HCT116 (cell line): ENCODE measurements at regions not wholly inside any gene's neighbourhood (a gene's known extent, or its start where the extent isn't known, plus 50 kb on each side); places are given as distances from the start of the nearest gene placed in this dataset.
A peak's percentile ranks its signal among the peaks of the same experiment; 100 is the strongest.

Experiments used
- ATAC-seq: fragments of 200-7000 bp; cut with Tn5 transposase; 2 replicates; pipeline ENCODE4 v1.9.1; 2020; ENCODE audit warnings: mild to moderate bottlenecking, moderate library complexity
- BruUV-seq: library from RNA; stranded (reverse); fragments of 400-500 nt; replicated peaks from 2 replicates; lab custom pipeline; 2021; lab: Mats Ljungman, UMichigan
- CTCF ChIA-PET: fragments of 300-600 bp; sonication (Branson Sonifier 250); formaldehyde crosslinking; loops from one replicate; lab custom pipeline; 2021; ENCODE audit warnings: antibody characterized with exemption; lab: Charles Lee
- POLR2A ChIA-PET: fragments of 300-600, 350-600 bp; sonication (Branson Sonifier 250); formaldehyde crosslinking; loops from one replicate; lab custom pipeline; 2021; ENCODE audit warnings: antibody characterized with exemption; lab: Charles Lee
- RAD21 ChIA-PET, 2 experiments: fragments of 300-600 bp; sonication (Branson Sonifier 250); formaldehyde crosslinking; loops; one replicate each; lab custom pipeline; 2023; ENCODE audit warnings: low total read pairs in 2 of 2; ENCODE audit not compliant: uncharacterized antibody in 2 of 2, unreplicated experiment in 2 of 2, low non-redundant PET in 1 of 2; lab: Charles Lee
- DNase-seq: peaks from one replicate; pipeline ENCODE4 v3.0.0-alpha.2; 2010; ENCODE audit warnings: low read depth, low spot score
- H2AFZ ChIP-seq: fragments of 200-600 bp; shearing (Covaris generic), sonication (generic); 2 replicates; pipeline ENCODE4 v1.6.1; 2017; ENCODE audit warnings: low read depth, mixed run types, mixed read lengths, antibody characterized with exemption, low read length; ENCODE audit not compliant: poor library complexity, severe bottlenecking
- H3K27ac ChIP-seq: 2 replicates; pipeline ENCODE4 v1.5.1; 2012; ENCODE audit warnings: low read depth, low read length
- H3K27me3 ChIP-seq: fragments of 200-600 bp; sonication (generic); 2 replicates; pipeline ENCODE4 v1.6.1; 2016; ENCODE audit warnings: mixed run types, low read length, mixed read lengths; ENCODE audit not compliant: insufficient read depth
- H3K36me3 ChIP-seq, 2 experiments: fragments of 200-500 bp in 1 of 2; fragments of 200-600 bp in 1 of 2; sonication (Bioruptor generic) in 1 of 2; sonication (generic) in 1 of 2; 2 replicates each; pipeline versions ENCODE4 v1.5.1 to v1.6.1; 2014 to 2016; ENCODE audit warnings: low read length in 2 of 2, inconsistent platforms in 1 of 2, mixed read lengths in 1 of 2, mixed run types in 1 of 2; ENCODE audit not compliant: insufficient read depth in 2 of 2, control insufficient read depth in 1 of 2
- H3K4me1 ChIP-seq, 2 experiments: fragments of 200-600 bp in 1 of 2; sonication (generic) in 1 of 2; 2 replicates each; pipeline versions ENCODE4 v1.5.1 to v1.6.1; 2012 to 2017; ENCODE audit warnings: low read length in 2 of 2, inconsistent platforms in 1 of 2, mild to moderate bottlenecking in 1 of 2, mixed read lengths in 1 of 2, mixed run types in 1 of 2, moderate library complexity in 1 of 2; ENCODE audit not compliant: insufficient read depth in 2 of 2, control insufficient read depth in 1 of 2
- H3K4me2 ChIP-seq: fragments of 200-600 bp; sonication (generic); 2 replicates; pipeline ENCODE4 v1.6.1; 2017; ENCODE audit warnings: mixed run types, low read length, mixed read lengths
- H3K4me3 ChIP-seq, 2 experiments: fragments of 200-600 bp in 1 of 2; sonication (generic) in 1 of 2; replicated peaks in 1 of 2; 2 replicates each; pipeline ENCODE4 v1.5.1; 2011 to 2016; ENCODE audit warnings: low read length in 2 of 2, control low read depth in 1 of 2, low read depth in 1 of 2, mild to moderate bottlenecking in 1 of 2, mixed read lengths in 1 of 2, mixed run types in 1 of 2
- H3K79me2 ChIP-seq: fragments of 200-600 bp; sonication (generic); 2 replicates; pipeline ENCODE4 v1.6.1; 2017; ENCODE audit warnings: mild to moderate bottlenecking, mixed run types, low read length, moderate library complexity, mixed read lengths; ENCODE audit not compliant: insufficient read depth
- H3K9ac ChIP-seq: fragments of 200-600 bp; sonication (generic); 2 replicates; pipeline ENCODE4 v1.6.1; 2016; ENCODE audit warnings: low read length, mixed read lengths
- H3K9me2 ChIP-seq: fragments of 200-600 bp; sonication (generic), shearing (Covaris generic); 2 replicates; pipeline ENCODE4 v1.6.1; 2017; ENCODE audit warnings: mixed run types, mild to moderate bottlenecking, moderate library complexity; ENCODE audit not compliant: insufficient read depth
- H3K9me3 ChIP-seq, 2 experiments: fragments of 200-500 bp in 1 of 2; fragments of 200-600 bp in 1 of 2; sonication (Bioruptor generic) in 1 of 2; sonication (generic) in 1 of 2; 2 replicates each; pipeline ENCODE4 v1.6.1; 2014 to 2017; ENCODE audit warnings: low read length in 2 of 2, mixed read lengths in 2 of 2, inconsistent platforms in 1 of 2, low read depth in 1 of 2, mild to moderate bottlenecking in 1 of 2, mixed run types in 1 of 2, moderate library complexity in 1 of 2; ENCODE audit not compliant: control insufficient read depth in 1 of 2, insufficient read depth in 1 of 2
- H4K20me1 ChIP-seq: fragments of 200-600 bp; sonication (generic), shearing (Covaris generic); 2 replicates; pipeline ENCODE4 v1.6.1; 2017; ENCODE audit warnings: mixed run types, mild to moderate bottlenecking, moderate library complexity; ENCODE audit not compliant: insufficient read depth
- ATF3 ChIP-seq: IDR thresholded peaks from 2 replicates; pipeline ENCODE4 v1.6.1; 2012
- CBX3 ChIP-seq: IDR thresholded peaks from 2 replicates; pipeline ENCODE4 v1.6.1; 2012; ENCODE audit warnings: low read depth
- EGR1 ChIP-seq: IDR thresholded peaks from 2 replicates; pipeline ENCODE4 v1.6.1; 2012; ENCODE audit warnings: low read depth
- ELF1 ChIP-seq: IDR thresholded peaks from 2 replicates; pipeline ENCODE4 v1.6.1; 2012; ENCODE audit warnings: low read depth, borderline replicate concordance
- FOSL1 ChIP-seq: IDR thresholded peaks from 2 replicates; pipeline ENCODE4 v1.6.1; 2012; ENCODE audit warnings: low read depth
- JUND ChIP-seq: IDR thresholded peaks from 2 replicates; pipeline ENCODE4 v1.6.1; 2012
- POLR2A ChIP-seq: IDR thresholded peaks from 2 replicates; pipeline ENCODE4 v1.7.0; 2011; ENCODE audit warnings: borderline replicate concordance; ENCODE audit not compliant: insufficient read depth, insufficient read length; ENCODE audit errors: extremely low read depth
- RAD21 ChIP-seq: IDR thresholded peaks from 2 replicates; pipeline ENCODE4 v1.6.1; 2012; ENCODE audit warnings: low read depth, mild to moderate bottlenecking
- SIN3A ChIP-seq: IDR thresholded peaks from 2 replicates; pipeline ENCODE4 v1.6.1; 2012; ENCODE audit warnings: low read depth
- SP1 ChIP-seq: IDR thresholded peaks from 2 replicates; pipeline ENCODE4 v1.6.1; 2012; ENCODE audit warnings: low read depth
- TCF7L2 ChIP-seq: IDR thresholded peaks from 2 replicates; pipeline ENCODE4 v1.7.0; 2011; ENCODE audit warnings: borderline replicate concordance, inconsistent platforms; ENCODE audit not compliant: insufficient read depth, insufficient read length; ENCODE audit errors: extremely low read depth
- ZFX ChIP-seq: fragments of 450-650 bp; IDR thresholded peaks from 2 replicates; pipeline ENCODE4 v1.6.1; 2017
- ZNF274 ChIP-seq: fragments of 200-500 bp; sonication (Bioruptor generic); IDR thresholded peaks from 2 replicates; pipeline ENCODE4 v1.6.1; 2014; ENCODE audit warnings: mild to moderate bottlenecking, low read depth, low read length, inconsistent platforms
- intact Hi-C: fragments of 100-400 bp; cut with micrococcal nuclease; formaldehyde crosslinking; loops from 2 replicates; pipeline ENCODE4 v1.10.0; 2022

- no peak overlapping the region for H3K4me3 ChIP-seq
- DNase-seq (no peak), ATAC-seq (no peak)
- TF ChIP-seq ZNF274, result no peak
- no peak for TF ChIP-seq ELF1
- 0 out of 2 replicates have a peak, but pooled peaks have one; percentile 32 for TF ChIP-seq FOSL1
- TF ChIP-seq ATF3, result no peak
- H3K9me2 ChIP-seq, result no peaks in the 10 kb centered on the region
- ChIA-PET CTCF (no interaction called here), POLR2A (no interaction called here), RAD21 (no interaction called here)
- no TSS peak for BruUV-seq
- intact Hi-C loops, result no loop called here
- no peak overlapping the region for H2AFZ ChIP-seq
- H3K27me3 ChIP-seq, result no peaks in the 10 kb centered on the region
- no peak overlapping the region for H3K27ac ChIP-seq
- no peaks in the 10 kb centered on the region for H4K20me1 ChIP-seq
- H3K9me3 ChIP-seq, result no peaks in the 10 kb centered on the region
- no peak overlapping the region for H3K9ac ChIP-seq
- 0 out of 4 replicates have a peak, but pooled peaks cover 0 to 3% of the 10 kb centered on the region in 2 experiments for H3K4me1 ChIP-seq
- no peaks in the 10 kb centered on the region for H3K79me2 ChIP-seq
- no peak overlapping the region for H3K4me2 ChIP-seq
- no peaks in the 10 kb centered on the region for H3K36me3 ChIP-seq
Observed at GRCh38 chr2:138122891-138123290, 158.6 kb downstream of the HNMT start.

DNA sequence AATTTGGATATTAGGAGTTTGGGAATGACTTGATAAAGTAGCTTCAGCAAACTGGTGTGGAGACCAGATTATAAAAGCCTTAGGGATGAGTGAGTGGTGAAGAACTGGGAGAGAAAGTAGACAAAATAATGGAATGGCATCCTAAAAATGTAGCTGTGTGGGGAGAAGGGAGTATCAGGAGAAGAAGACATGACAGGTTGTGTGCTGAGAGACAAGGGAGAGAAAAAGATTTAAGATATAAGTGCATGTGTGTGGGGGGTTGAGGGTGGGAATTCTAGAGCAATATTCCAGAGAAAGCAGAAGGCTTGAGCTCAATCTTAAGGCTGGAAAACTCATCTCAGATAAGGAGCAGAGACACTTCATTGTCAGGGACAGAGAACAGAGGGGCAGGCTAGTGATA is 159.5 kb downstream of the HNMT start:
- H3K79me2 ChIP-seq, result no peaks in the 10 kb centered on the region
- POLR2A ChIA-PET, result no interaction called here
- TF ChIP-seq TCF7L2 (no peak), JUND (no peak), RAD21 (no peak), ATF3 (no peak), POLR2A (no peak), SP1 (no peak), ZFX (no peak), SIN3A (no peak), CBX3 (no peak), EGR1 (no peak)
- TF ChIP-seq, all 23 proteins: peak for 0
- no peak for ATAC-seq
- Histone ChIP-seq H4K20me1 (no peaks in the 10 kb centered on the region), H3K9me2 (no peaks in the 10 kb centered on the region), H3K36me3 (no peaks in the 10 kb centered on the region), H3K4me3 (no peak overlapping the region), H3K27me3 (no peaks in the 10 kb centered on the region), H3K27ac (no peak overlapping the region), H2AFZ (no peak overlapping the region), H3K4me1 (0 out of 4 replicates have a peak, but pooled peaks cover 0 to 3% of the 10 kb centered on the region in 2 experiments), H3K9me3 (no peaks in the 10 kb centered on the region), H3K4me2 (no peak overlapping the region), H3K9ac (no peak overlapping the region)
- no TSS peak for BruUV-seq
- no peak for DNase-seq
- intact Hi-C loops, result no loop called here
- CTCF ChIA-PET, result no interaction called here
- RAD21 ChIA-PET, result no interaction called here
